ENCODE measurements at regions not wholly inside any gene's neighbourhood (a gene's known extent, or its start where the extent isn't known, plus 50 kb on each side); places are given as distances from the start of the nearest gene placed in this dataset.

DNA sequence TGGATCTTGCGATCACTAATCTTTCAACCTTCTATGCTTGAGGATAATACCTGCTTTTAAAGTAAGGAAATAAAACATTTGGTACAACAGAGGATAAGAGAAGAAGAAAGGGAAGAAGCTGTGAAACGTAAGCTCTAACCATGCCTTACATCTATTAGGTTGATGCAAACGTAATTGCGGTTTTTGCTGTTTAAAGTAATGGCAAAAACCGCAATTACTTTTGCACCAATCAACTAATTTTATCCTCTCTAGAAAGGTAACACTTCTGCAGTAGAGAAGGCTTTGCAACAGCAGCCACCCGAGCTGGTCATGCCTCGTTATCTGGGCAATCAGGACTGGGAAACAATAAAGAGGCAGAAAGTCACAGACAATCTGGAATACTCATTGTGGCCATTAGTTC lies 224.1 kb downstream of the MED10 start:
- Histone ChIP-seq H3K79me2 (ENCODE audit: insufficient read depth, low read length) (no peaks in the 10 kb centered on the region), H4K20me1 (ENCODE audit: insufficient read depth, low read length) (no peaks in the 10 kb centered on the region), H2AFZ (ENCODE audit: low read depth, low read length) (no peak overlapping the region), H3K4me3 (ENCODE audit: low read depth in 1 of 2, low read length in 2 of 2) (no peak overlapping the region), H3K9ac (ENCODE audit: low read depth, low read length) (no peak overlapping the region), H3K4me1 (ENCODE audit: insufficient read depth, low read length) (no peaks in the 10 kb centered on the region), H3K27ac (ENCODE audit: low read length) (no peak overlapping the region), H3K4me2 (ENCODE audit: insufficient read depth, low read length) (no peak overlapping the region), H3K36me3 (ENCODE audit: insufficient read depth, low read length) (no peaks in the 10 kb centered on the region), H3K9me3 (ENCODE audit: insufficient read depth, low read length, severe bottlenecking) (no peaks in the 10 kb centered on the region), H3K27me3 (ENCODE audit: insufficient read depth, low read length, poor library complexity) (no peaks in the 10 kb centered on the region)
- TF ChIP-seq, protein P1, sequence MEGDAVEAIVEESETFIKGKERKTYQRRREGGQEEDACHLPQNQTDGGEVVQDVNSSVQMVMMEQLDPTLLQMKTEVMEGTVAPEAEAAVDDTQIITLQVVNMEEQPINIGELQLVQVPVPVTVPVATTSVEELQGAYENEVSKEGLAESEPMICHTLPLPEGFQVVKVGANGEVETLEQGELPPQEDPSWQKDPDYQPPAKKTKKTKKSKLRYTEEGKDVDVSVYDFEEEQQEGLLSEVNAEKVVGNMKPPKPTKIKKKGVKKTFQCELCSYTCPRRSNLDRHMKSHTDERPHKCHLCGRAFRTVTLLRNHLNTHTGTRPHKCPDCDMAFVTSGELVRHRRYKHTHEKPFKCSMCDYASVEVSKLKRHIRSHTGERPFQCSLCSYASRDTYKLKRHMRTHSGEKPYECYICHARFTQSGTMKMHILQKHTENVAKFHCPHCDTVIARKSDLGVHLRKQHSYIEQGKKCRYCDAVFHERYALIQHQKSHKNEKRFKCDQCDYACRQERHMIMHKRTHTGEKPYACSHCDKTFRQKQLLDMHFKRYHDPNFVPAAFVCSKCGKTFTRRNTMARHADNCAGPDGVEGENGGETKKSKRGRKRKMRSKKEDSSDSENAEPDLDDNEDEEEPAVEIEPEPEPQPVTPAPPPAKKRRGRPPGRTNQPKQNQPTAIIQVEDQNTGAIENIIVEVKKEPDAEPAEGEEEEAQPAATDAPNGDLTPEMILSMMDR (IDR thresholded peaks at IDR 0.05; ENCODE audit: borderline replicate concordance, extremely low read depth, low read length, poor library complexity, severe bottlenecking), result no peak
- TF ChIP-seq EZH2 (IDR thresholded peaks at IDR 0.05; ENCODE audit: borderline replicate concordance, low read depth, low read length, severe bottlenecking), result no peak
- ATAC-seq (ENCODE audit: insufficient read depth, low read depth) (no peak), DNase-seq (no peak)

DNA sequence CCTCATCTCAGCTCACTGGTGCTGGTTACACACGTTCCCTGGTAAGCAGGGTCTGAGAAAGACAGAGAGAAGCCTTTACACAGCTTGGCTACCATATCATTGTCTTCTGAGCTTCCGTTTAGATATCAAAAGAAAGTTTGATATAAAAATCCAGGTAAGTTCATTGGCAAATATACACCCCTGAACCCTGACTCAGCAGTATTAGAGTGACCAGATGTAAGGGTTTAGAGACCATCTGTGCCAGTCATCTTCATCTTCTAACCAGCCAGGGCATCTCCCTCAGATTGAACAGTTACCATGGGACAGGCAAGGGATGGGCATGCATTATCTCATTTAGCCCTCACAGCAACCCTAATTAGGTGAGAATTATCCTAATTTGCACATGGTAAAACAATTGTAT lies 232.1 kb downstream of the MED10 start:
- TF ChIP-seq, protein P1 (IDR thresholded peaks at IDR 0.05; ENCODE audit: borderline replicate concordance, extremely low read depth, low read length, poor library complexity, severe bottlenecking), result no peak
- no peak for TF ChIP-seq EZH2 (IDR thresholded peaks at IDR 0.05; ENCODE audit: borderline replicate concordance, low read depth, low read length, severe bottlenecking)
- no peaks in the 10 kb centered on the region for H3K4me1 ChIP-seq (ENCODE audit: insufficient read depth, low read length)
- no peak overlapping the region for H3K27ac ChIP-seq (ENCODE audit: low read length)
- no peaks in the 10 kb centered on the region for H3K27me3 ChIP-seq (ENCODE audit: insufficient read depth, low read length, poor library complexity)
- DNase-seq (no peak), ATAC-seq (ENCODE audit: insufficient read depth, low read depth) (no peak)
- no peaks in the 10 kb centered on the region for H3K79me2 ChIP-seq (ENCODE audit: insufficient read depth, low read length)
- H3K36me3 ChIP-seq (ENCODE audit: insufficient read depth, low read length), result no peaks in the 10 kb centered on the region
- H3K9me3 ChIP-seq (ENCODE audit: insufficient read depth, low read length, severe bottlenecking), result no peaks in the 10 kb centered on the region
- no peaks in the 10 kb centered on the region for H4K20me1 ChIP-seq (ENCODE audit: insufficient read depth, low read length)
- H2AFZ ChIP-seq (ENCODE audit: low read depth, low read length), result no peak overlapping the region
- H3K4me2 ChIP-seq (ENCODE audit: insufficient read depth, low read length), result no peak overlapping the region
- no peak overlapping the region for H3K9ac ChIP-seq (ENCODE audit: low read depth, low read length)
- no peak overlapping the region for H3K4me3 ChIP-seq (ENCODE audit: low read depth in 1 of 2, low read length in 2 of 2)

DNA sequence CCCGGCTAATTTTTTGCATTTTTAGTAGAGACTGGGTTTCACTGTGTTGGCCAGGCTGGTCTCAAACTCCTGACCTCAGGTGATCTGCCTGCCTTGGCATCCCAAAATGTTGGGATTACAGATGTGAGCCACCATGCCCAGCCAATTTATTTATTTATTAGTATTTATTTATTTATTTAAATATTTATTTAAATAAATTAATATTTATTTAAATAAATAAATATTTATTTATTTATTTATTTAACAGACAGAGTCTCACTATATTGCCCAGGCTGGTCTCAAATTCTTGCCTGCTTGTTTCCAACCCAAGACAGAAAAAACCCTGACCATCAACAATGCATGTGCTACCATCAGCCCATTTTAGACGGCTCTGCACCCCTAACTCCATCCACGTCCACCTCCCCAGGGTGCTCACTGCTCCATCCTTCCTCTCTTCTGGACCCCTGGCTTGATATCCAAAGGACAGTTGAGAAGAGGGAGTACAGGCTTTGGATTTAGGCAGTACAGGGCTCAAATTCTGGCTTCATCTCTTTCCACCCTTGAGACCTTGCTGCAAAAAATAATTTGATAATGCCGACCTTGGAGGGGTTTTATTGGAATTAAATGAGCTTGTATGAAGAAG lies 232.6 kb downstream of the MED10 start:
- Histone ChIP-seq H3K4me3 (ENCODE audit: low read depth in 1 of 2, low read length in 2 of 2) (no peak overlapping the region), H3K4me1 (ENCODE audit: insufficient read depth, low read length) (no peaks in the 10 kb centered on the region), H2AFZ (ENCODE audit: low read depth, low read length) (no peak overlapping the region), H3K9me3 (ENCODE audit: insufficient read depth, low read length, severe bottlenecking) (no peaks in the 10 kb centered on the region), H3K36me3 (ENCODE audit: insufficient read depth, low read length) (no peaks in the 10 kb centered on the region), H3K27ac (ENCODE audit: low read length) (no peak overlapping the region), H3K79me2 (ENCODE audit: insufficient read depth, low read length) (no peaks in the 10 kb centered on the region), H3K27me3 (ENCODE audit: insufficient read depth, low read length, poor library complexity) (no peaks in the 10 kb centered on the region), H3K4me2 (ENCODE audit: insufficient read depth, low read length) (no peak overlapping the region), H4K20me1 (ENCODE audit: insufficient read depth, low read length) (no peaks in the 10 kb centered on the region), H3K9ac (ENCODE audit: low read depth, low read length) (no peak overlapping the region)
- TF ChIP-seq, protein P1 (IDR thresholded peaks at IDR 0.05; ENCODE audit: borderline replicate concordance, extremely low read depth, low read length, poor library complexity, severe bottlenecking), result no peak
- TF ChIP-seq EZH2 (IDR thresholded peaks at IDR 0.05; ENCODE audit: borderline replicate concordance, low read depth, low read length, severe bottlenecking), result no peak
- ATAC-seq (ENCODE audit: insufficient read depth, low read depth) (no peak), DNase-seq (no peak)
